GM21423 (cell line): ENCODE measurements at regions not wholly inside any gene's neighbourhood (a gene's known extent, or its start where the extent isn't known, plus 50 kb on each side); places are given as distances from the start of the nearest gene placed in this dataset.

Experiments
- ATAC-seq: cut with Tn5 transposase; IDR thresholded peaks from one replicate; pipeline ENCODE4 v1.9.1; 2021; ENCODE audit warnings: mild to moderate bottlenecking, moderate library complexity; ENCODE audit not compliant: unreplicated experiment

GRCh38 chr9:20125727-20126126 is 336.9 kb upstream of the SLC24A2 start:
- no peak for ATAC-seq

GRCh38 chr9:20119566-20119965 is 330.7 kb upstream of the SLC24A2 start:
- ATAC-seq = no peak

GRCh38 chr9:20117986-20118385 is 329.1 kb upstream of the SLC24A2 start:
- ATAC-seq = no peak

- ATAC-seq = no peak
These were observed 328.6 kb upstream of the SLC24A2 start for GRCh38 chr9:20117482-20117881.

- no peak for ATAC-seq
These were observed 326.1 kb upstream of the SLC24A2 start for GRCh38 chr9:20114974-20115373.

GRCh38 chr9:20112205-20112783 is 323.5 kb upstream of the SLC24A2 start:
- no peak for ATAC-seq

- ATAC-seq = no peak
These were observed 322.5 kb upstream of the SLC24A2 start for GRCh38 chr9:20111173-20111843.

- ATAC-seq = no peak
These were observed 306.7 kb upstream of the SLC24A2 start for GRCh38 chr9:20095430-20096092.

- ATAC-seq = no peak
These were observed 303.7 kb upstream of the SLC24A2 start for GRCh38 chr9:20092561-20092960.

GRCh38 chr9:20087481-20087880 is 298.6 kb upstream of the SLC24A2 start:
- no peak for ATAC-seq

GRCh38 chr9:20085842-20086241 is 297.0 kb upstream of the SLC24A2 start:
- no peak for ATAC-seq

GRCh38 chr9:20084125-20084524 is 295.3 kb upstream of the SLC24A2 start:
- ATAC-seq = no peak

GRCh38 chr9:20083390-20083789 is 294.6 kb upstream of the SLC24A2 start:
- ATAC-seq = no peak

- ATAC-seq = no peak
These were observed 294.0 kb upstream of the SLC24A2 start for GRCh38 chr9:20082831-20083230.

GRCh38 chr9:20082406-20082805 is 293.6 kb upstream of the SLC24A2 start:
- ATAC-seq = no peak

GRCh38 chr9:20078246-20078645 is 289.4 kb upstream of the SLC24A2 start:
- ATAC-seq = no peak

- no peak for ATAC-seq
These were observed 285.5 kb upstream of the SLC24A2 start for GRCh38 chr9:20074291-20074690.

- no peak for ATAC-seq
These were observed 281.5 kb upstream of the SLC24A2 start for GRCh38 chr9:20070336-20070735.

- no peak for ATAC-seq
These were observed 277.2 kb upstream of the SLC24A2 start for GRCh38 chr9:20065796-20066700.

- no peak for ATAC-seq
These were observed 276.2 kb upstream of the SLC24A2 start for GRCh38 chr9:20065046-20065445.

- ATAC-seq = no peak
These were observed 265.9 kb upstream of the SLC24A2 start for GRCh38 chr9:20054734-20055133.
